ENCODE measurements at regions not wholly inside any gene's neighbourhood (a gene's known extent, or its start where the extent isn't known, plus 50 kb on each side); places are given as distances from the start of the nearest gene placed in this dataset.

DNA sequence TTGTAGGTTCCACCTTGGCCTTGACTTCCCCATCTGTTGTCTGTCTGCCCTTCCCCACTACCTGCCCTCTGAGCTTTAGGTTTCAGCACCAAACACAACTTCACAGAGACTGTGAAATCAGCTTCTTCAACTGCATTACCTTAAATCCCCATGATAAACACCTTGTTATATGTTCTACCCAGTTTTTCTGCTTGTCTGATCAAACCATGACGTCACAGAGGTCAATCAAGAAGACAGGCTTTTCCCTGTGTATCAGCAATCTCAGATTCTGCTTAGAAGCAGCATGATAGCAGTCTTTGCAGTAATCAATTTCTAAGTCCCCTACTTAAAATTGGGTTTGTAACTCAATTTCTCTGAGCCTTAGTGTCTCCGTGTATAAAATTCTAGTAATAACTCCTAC, 175.0 kb downstream of the PLK2 start:
- no peak overlapping the region for H3K27ac ChIP-seq (ENCODE audit: low read depth, low read length)
- WGBS, 2 experiments (ENCODE audit: insufficient coverage in 1 of 2, insufficient read length in 1 of 2): 83 to 95% methylated on average over 1 to 2 of the region's 2 CpGs
- Mint-ChIP-seq H3K9me3 (peaks cover 16% of the 10 kb centered on the region), H3K27me3 (ENCODE audit: insufficient read depth) (no peaks in the 10 kb centered on the region), H3K4me3 (no peak overlapping the region), H3K36me3 (ENCODE audit: low read depth) (no peaks in the 10 kb centered on the region), H3K4me1 (no peaks in the 10 kb centered on the region), H3K27ac (no peak overlapping the region)
- DNase-seq: no peak
- no peaks in the 10 kb centered on the region for H3K4me1 ChIP-seq (ENCODE audit: control insufficient read depth, insufficient read depth, low read length)
- no peaks in the 10 kb centered on the region for H3K36me3 ChIP-seq (ENCODE audit: control insufficient read depth, insufficient read depth, low read length)
- H3K4me3 ChIP-seq (ENCODE audit: low read length): no peak overlapping the region
- no peak overlapping the region for H3K9ac ChIP-seq (ENCODE audit: extremely low read depth, low read length, poor library complexity, severe bottlenecking)
- H3K9me3 ChIP-seq (ENCODE audit: control insufficient read depth, low read length): peaks cover 5% of the 10 kb centered on the region
- TF ChIP-seq, protein P1, sequence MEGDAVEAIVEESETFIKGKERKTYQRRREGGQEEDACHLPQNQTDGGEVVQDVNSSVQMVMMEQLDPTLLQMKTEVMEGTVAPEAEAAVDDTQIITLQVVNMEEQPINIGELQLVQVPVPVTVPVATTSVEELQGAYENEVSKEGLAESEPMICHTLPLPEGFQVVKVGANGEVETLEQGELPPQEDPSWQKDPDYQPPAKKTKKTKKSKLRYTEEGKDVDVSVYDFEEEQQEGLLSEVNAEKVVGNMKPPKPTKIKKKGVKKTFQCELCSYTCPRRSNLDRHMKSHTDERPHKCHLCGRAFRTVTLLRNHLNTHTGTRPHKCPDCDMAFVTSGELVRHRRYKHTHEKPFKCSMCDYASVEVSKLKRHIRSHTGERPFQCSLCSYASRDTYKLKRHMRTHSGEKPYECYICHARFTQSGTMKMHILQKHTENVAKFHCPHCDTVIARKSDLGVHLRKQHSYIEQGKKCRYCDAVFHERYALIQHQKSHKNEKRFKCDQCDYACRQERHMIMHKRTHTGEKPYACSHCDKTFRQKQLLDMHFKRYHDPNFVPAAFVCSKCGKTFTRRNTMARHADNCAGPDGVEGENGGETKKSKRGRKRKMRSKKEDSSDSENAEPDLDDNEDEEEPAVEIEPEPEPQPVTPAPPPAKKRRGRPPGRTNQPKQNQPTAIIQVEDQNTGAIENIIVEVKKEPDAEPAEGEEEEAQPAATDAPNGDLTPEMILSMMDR (conservative IDR thresholded peaks at IDR 0.05): no peak
- no peaks in the 10 kb centered on the region for H3K27me3 ChIP-seq (ENCODE audit: control insufficient read depth, insufficient read depth, low read length, poor library complexity, severe bottlenecking)

DNA sequence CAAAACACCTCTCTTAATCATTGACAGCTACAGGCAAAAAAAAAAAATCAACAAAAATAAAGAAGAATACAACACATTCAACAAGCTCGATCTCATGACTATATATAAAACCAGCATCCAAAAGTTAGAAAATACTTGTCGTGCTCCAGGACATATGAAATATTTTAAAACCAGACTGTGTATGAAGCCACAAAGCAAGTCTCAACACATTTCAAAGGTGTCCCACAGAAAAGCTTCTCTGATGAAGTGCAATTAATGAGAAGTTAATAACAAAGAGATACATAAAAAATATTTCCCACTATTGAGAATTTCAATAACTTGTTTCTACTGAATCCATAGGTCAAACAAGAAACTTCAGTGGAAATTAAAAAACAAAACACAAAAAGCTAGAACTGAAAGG, 178.7 kb downstream of the PLK2 start:
- TF ChIP-seq, protein P1 (conservative IDR thresholded peaks at IDR 0.05): no peak
- H3K4me1 Mint-ChIP-seq: no peaks in the 10 kb centered on the region
- H3K36me3 Mint-ChIP-seq (ENCODE audit: low read depth): no peaks in the 10 kb centered on the region
- Histone ChIP-seq H3K27me3 (ENCODE audit: control insufficient read depth, insufficient read depth, low read length, poor library complexity, severe bottlenecking) (no peaks in the 10 kb centered on the region), H3K4me3 (ENCODE audit: low read length) (no peak overlapping the region), H3K4me1 (ENCODE audit: control insufficient read depth, insufficient read depth, low read length) (no peaks in the 10 kb centered on the region), H3K9ac (ENCODE audit: extremely low read depth, low read length, poor library complexity, severe bottlenecking) (no peak overlapping the region), H3K9me3 (ENCODE audit: control insufficient read depth, low read length) (peaks cover 8% of the 10 kb centered on the region), H3K27ac (ENCODE audit: low read depth, low read length) (no peak overlapping the region), H3K36me3 (ENCODE audit: control insufficient read depth, insufficient read depth, low read length) (no peaks in the 10 kb centered on the region)
- DNase-seq: no peak
- no peak overlapping the region for H3K4me3 Mint-ChIP-seq
- WGBS, 2 experiments (ENCODE audit: insufficient coverage in 1 of 2, insufficient read length in 1 of 2): 94% methylated on average over 2 of the region's 2 CpGs; no CpG with 5 or more reads in 1 of the 2 experiments
- H3K27me3 Mint-ChIP-seq (ENCODE audit: insufficient read depth): no peaks in the 10 kb centered on the region
- no peak overlapping the region for H3K27ac Mint-ChIP-seq
- H3K9me3 Mint-ChIP-seq: peaks cover 5% of the 10 kb centered on the region

DNA sequence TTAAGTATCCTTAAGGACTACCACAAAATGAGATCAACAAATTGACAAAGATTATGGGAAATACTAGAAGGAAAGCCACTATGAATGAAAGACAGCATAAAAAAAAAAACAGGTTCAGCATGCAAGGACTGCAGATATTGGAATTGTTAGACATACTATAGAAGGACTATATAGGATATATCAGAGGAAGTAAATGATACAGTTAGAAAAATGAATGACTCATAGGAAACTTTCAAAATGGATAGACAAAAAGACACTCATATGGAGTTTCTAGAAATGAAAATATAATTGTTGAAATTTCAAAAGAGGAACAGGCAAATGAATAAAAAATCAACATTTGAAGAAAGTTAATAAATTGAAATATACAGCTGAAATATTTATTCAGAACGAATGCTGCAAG, 180.6 kb downstream of the PLK2 start:
- Histone ChIP-seq H3K9me3 (ENCODE audit: control insufficient read depth, low read length) (peaks cover 8% of the 10 kb centered on the region), H3K4me3 (ENCODE audit: low read length) (no peak overlapping the region), H3K27ac (ENCODE audit: low read depth, low read length) (no peak overlapping the region), H3K36me3 (ENCODE audit: control insufficient read depth, insufficient read depth, low read length) (no peaks in the 10 kb centered on the region), H3K9ac (ENCODE audit: extremely low read depth, low read length, poor library complexity, severe bottlenecking) (no peak overlapping the region), H3K27me3 (ENCODE audit: control insufficient read depth, insufficient read depth, low read length, poor library complexity, severe bottlenecking) (no peaks in the 10 kb centered on the region), H3K4me1 (ENCODE audit: control insufficient read depth, insufficient read depth, low read length) (no peaks in the 10 kb centered on the region)
- Mint-ChIP-seq H3K36me3 (ENCODE audit: low read depth) (no peaks in the 10 kb centered on the region), H3K9me3 (peaks cover 5% of the 10 kb centered on the region), H3K4me1 (no peaks in the 10 kb centered on the region), H3K27ac (no peak overlapping the region), H3K27me3 (ENCODE audit: insufficient read depth) (no peaks in the 10 kb centered on the region), H3K4me3 (no peak overlapping the region)
- WGBS, 2 experiments (ENCODE audit: insufficient coverage in 1 of 2, insufficient read length in 1 of 2): 100% methylated on average over 1 of the region's 1 CpG; no CpG with 5 or more reads in 1 of the 2 experiments
- TF ChIP-seq, protein P1 (conservative IDR thresholded peaks at IDR 0.05): no peak
- no peak for DNase-seq

Measured in endodermal cell (in vitro differentiated cells).